Fibroblast of lung (primary cell): ENCODE measurements at regions not wholly inside any gene's neighbourhood (a gene's known extent, or its start where the extent isn't known, plus 50 kb on each side); places are given as distances from the start of the nearest gene placed in this dataset.

Source experiments
- DNase-seq, 2 donors: peaks; one replicate each; pipeline versions ENCODE4 v3.0.0 to v3.0.0-alpha.2; 2010; ENCODE audit warnings: low read depth in 2 of 2
- H2AFZ ChIP-seq: 2 replicates; pipeline ENCODE4 v1.5.1; 2012; ENCODE audit warnings: low read length, control low read depth, inconsistent platforms
- H3K27ac ChIP-seq: 2 replicates; pipeline ENCODE4 v1.5.1; 2011; ENCODE audit warnings: low read length, control low read depth; ENCODE audit not compliant: insufficient read depth
- H3K27me3 ChIP-seq: 2 replicates; pipeline ENCODE4 v1.5.1; 2011; ENCODE audit warnings: mild to moderate bottlenecking, low read length; ENCODE audit not compliant: control insufficient read depth, insufficient read depth
- H3K36me3 ChIP-seq: 2 replicates; pipeline ENCODE4 v1.5.1; 2011; ENCODE audit warnings: low read length; ENCODE audit not compliant: control insufficient read depth, insufficient read depth
- H3K4me1 ChIP-seq: 2 replicates; pipeline ENCODE4 v1.5.1; 2011; ENCODE audit warnings: low read length; ENCODE audit not compliant: control insufficient read depth, insufficient read depth; ENCODE audit errors: extremely low read depth
- H3K4me2 ChIP-seq: 2 replicates; pipeline ENCODE4 v1.5.1; 2011; ENCODE audit warnings: low read length, control low read depth; ENCODE audit not compliant: insufficient read depth; ENCODE audit errors: extremely low read depth
- H3K4me3 ChIP-seq, 4 experiments: fragments of 200-600 bp in 1 of 4; sonication (generic) in 1 of 4; replicated peaks in 1 of 4; 2 replicates each; pipeline ENCODE4 v1.5.1; 2011 to 2016; ENCODE audit warnings: low read length in 4 of 4, low read depth in 3 of 4, mild to moderate bottlenecking in 3 of 4, control low read depth in 2 of 4, inconsistent platforms in 1 of 4, mixed read lengths in 1 of 4; ENCODE audit not compliant: insufficient read depth in 1 of 4; ENCODE audit errors: control extremely low read depth in 1 of 4
- H3K79me2 ChIP-seq: 2 replicates; pipeline ENCODE4 v1.5.1; 2012; ENCODE audit warnings: mild to moderate bottlenecking, low read length, inconsistent platforms; ENCODE audit not compliant: control insufficient read depth, insufficient read depth
- H3K9ac ChIP-seq: 2 replicates; pipeline ENCODE4 v1.5.1; 2011; ENCODE audit warnings: mild to moderate bottlenecking, low read length, control low read depth; ENCODE audit not compliant: insufficient read depth
- H3K9me3 ChIP-seq: 2 replicates; pipeline ENCODE4 v1.5.1; 2012; ENCODE audit warnings: low read depth, low read length; ENCODE audit not compliant: control insufficient read depth, insufficient read depth
- H4K20me1 ChIP-seq: 2 replicates; pipeline ENCODE4 v1.5.1; 2011; ENCODE audit warnings: low read length; ENCODE audit not compliant: control insufficient read depth, insufficient read depth; ENCODE audit errors: extremely low read depth
- CTCF ChIP-seq, 2 donors: IDR thresholded peaks in 1 of 2; conservative IDR thresholded peaks in 1 of 2; 1 replicate in 1 of 2; 2 replicates in 1 of 2; pipeline ENCODE4 v1.5.1; 2011 to 2012; ENCODE audit warnings: low read length in 2 of 2, control low read depth in 1 of 2, inconsistent platforms in 1 of 2, low read depth in 1 of 2, mild to moderate bottlenecking in 1 of 2
- EZH2 ChIP-seq: IDR thresholded peaks from 2 replicates; pipeline ENCODE4 v1.5.1; 2012; ENCODE audit warnings: low read length, control low read depth, mild to moderate bottlenecking; ENCODE audit errors: missing control alignments

GRCh38 chr1:83067954-83068353 is 931.0 kb downstream of the TTLL7 start:
- no peaks in the 10 kb centered on the region for H3K27me3 ChIP-seq
- H3K79me2 ChIP-seq = no peaks in the 10 kb centered on the region
- no peak overlapping the region for H2AFZ ChIP-seq

GRCh38 chr1:83065952-83066727 is 932.8 kb downstream of the TTLL7 start:
- Histone ChIP-seq H3K4me1 (no peaks in the 10 kb centered on the region), H3K79me2 (no peaks in the 10 kb centered on the region), H3K9me3 (no peaks in the 10 kb centered on the region), H3K9ac (no peak overlapping the region), H4K20me1 (no peaks in the 10 kb centered on the region), H3K4me2 (no peak overlapping the region), H3K27me3 (no peaks in the 10 kb centered on the region), H2AFZ (no peak overlapping the region), H3K36me3 (no peaks in the 10 kb centered on the region), H3K4me3 (no peak overlapping the region), H3K27ac (no peak overlapping the region)
- TF ChIP-seq EZH2 = no peak
- no peak for TF ChIP-seq CTCF (conservative IDR thresholded peaks at IDR 0.05 in 1 of 2, IDR thresholded peaks at IDR 0.05 in 1 of 2; ENCODE audit: low read depth in 1 of 2, low read length in 2 of 2)
- peak in 1 of 2 donors; percentile 8 for DNase-seq

More at GRCh38 chr1:83067954-83068353, 931.0 kb downstream of the TTLL7 start:
- no peaks in the 10 kb centered on the region for H3K4me1 ChIP-seq
- no peak for DNase-seq
- no peak overlapping the region for H3K4me3 ChIP-seq
- no peaks in the 10 kb centered on the region for H3K9me3 ChIP-seq
- no peaks in the 10 kb centered on the region for H3K36me3 ChIP-seq
- no peak overlapping the region for H3K9ac ChIP-seq
- no peak overlapping the region for H3K27ac ChIP-seq
- TF ChIP-seq CTCF (conservative IDR thresholded peaks at IDR 0.05 in 1 of 2, IDR thresholded peaks at IDR 0.05 in 1 of 2; ENCODE audit: low read depth in 1 of 2, low read length in 2 of 2) = no peak
- TF ChIP-seq EZH2 = no peak
- no peak overlapping the region for H3K4me2 ChIP-seq
- H4K20me1 ChIP-seq = no peaks in the 10 kb centered on the region

- DNase-seq = peak; percentile 2 to 26
- no peak for TF ChIP-seq EZH2
- TF ChIP-seq CTCF (conservative IDR thresholded peaks at IDR 0.05 in 1 of 2, IDR thresholded peaks at IDR 0.05 in 1 of 2; ENCODE audit: low read depth in 1 of 2, low read length in 2 of 2) = no peak
- H3K79me2 ChIP-seq = no peaks in the 10 kb centered on the region
- H3K4me2 ChIP-seq = peak overlapping the region; percentile 45
- no peaks in the 10 kb centered on the region for H3K9me3 ChIP-seq
- H3K4me3 ChIP-seq = peak overlapping the region in 2 of 4 experiments; percentile 13 to 17
- no peaks in the 10 kb centered on the region for H3K4me1 ChIP-seq
- H3K27me3 ChIP-seq = no peaks in the 10 kb centered on the region
- peak overlapping the region; percentile 65 for H2AFZ ChIP-seq
- no peaks in the 10 kb centered on the region for H4K20me1 ChIP-seq
- no peak overlapping the region for H3K9ac ChIP-seq
- no peaks in the 10 kb centered on the region for H3K36me3 ChIP-seq
- H3K27ac ChIP-seq = no peak overlapping the region
Observed at GRCh38 chr1:83064589-83065242, 934.2 kb downstream of the TTLL7 start.
